Right lung (tissue), 2 donors: ENCODE measurements at regions not wholly inside any gene's neighbourhood (a gene's known extent, or its start where the extent isn't known, plus 50 kb on each side); places are given as distances from the start of the nearest gene placed in this dataset.
"Not testable (repeated sequence)": the region's sequence is repeated elsewhere in the genome, so short reads cannot be mapped to it uniquely, and the experiment has no call there.

Experiments
- DNase-seq, 2 donors: peaks; one replicate each; pipeline ENCODE4 v3.0.0-alpha.2; 2013

DNA sequence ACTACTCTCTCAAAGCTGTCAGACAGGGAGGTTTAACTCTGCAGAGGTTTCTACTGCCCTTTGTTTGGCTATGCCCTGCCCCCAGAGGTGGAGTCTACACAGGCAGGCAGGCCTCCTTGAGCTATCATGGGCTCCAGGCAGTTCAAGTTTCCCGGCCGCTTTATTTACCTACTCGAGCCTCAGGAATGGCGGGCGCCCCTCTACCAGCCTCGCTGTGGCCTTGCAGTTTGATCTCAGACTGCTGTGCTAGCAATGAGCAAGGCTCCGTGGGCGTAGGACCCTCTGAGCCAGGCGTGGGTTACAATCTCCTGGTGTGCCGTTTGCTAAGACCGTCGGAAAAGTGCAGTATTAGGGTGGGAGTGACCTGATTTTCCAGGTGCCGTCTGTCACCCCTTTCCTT, 124.3 kb downstream of the PTCHD1 start:
- DNase-seq = not testable (repeated sequence)

DNA sequence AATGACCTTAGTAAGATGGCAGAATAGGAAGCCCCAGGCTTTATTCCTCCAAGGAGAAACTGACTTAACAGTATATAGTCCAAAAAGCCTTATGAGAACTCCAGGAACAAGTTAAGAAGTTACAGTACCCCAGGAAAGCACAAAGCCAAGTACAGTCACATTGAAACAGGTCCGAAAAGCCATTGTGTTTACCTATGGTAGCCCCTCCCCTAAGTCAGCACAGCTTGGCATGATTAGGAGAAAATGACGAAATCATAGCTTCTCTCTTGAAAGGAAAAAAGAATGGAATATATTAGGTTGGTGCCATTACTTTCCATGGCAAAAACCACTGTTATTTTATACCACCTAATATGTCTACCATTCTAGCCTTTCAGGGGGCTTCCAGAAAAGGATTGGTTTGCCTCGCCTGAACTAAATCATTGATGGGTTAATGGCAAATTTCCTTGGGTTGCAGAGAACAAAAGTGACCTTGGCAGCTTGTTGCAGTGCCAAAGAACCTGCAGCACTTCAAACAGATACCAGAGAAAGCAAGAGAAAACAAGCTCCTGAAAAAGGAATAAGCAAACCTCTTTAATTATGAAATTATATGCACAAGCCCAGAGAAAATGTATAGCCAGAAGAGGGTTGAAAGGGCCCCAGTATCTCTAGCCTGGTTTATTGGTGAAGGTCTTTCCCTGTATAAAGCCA, 130.6 kb downstream of the PTCHD1 start:
- no peak for DNase-seq

DNA sequence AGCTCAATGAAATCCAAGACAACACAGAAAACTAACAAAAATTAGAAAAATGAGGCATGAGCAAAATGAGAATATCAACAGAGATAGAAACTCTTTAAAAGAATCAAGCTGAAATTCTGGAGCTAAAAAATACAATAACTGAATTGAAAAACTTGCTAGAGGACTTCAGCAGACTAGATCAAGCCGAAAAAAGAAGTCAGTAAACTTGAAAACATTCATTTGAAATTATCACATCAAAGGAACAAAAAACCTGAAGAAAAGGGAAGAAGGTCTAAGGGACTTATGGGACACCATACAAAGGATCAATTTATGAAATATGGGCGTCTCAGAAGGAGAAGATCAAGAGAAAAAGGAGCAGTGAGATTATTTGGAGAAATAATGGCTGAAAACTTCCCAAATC, 131.3 kb downstream of the PTCHD1 start:
- no peak for DNase-seq

DNA sequence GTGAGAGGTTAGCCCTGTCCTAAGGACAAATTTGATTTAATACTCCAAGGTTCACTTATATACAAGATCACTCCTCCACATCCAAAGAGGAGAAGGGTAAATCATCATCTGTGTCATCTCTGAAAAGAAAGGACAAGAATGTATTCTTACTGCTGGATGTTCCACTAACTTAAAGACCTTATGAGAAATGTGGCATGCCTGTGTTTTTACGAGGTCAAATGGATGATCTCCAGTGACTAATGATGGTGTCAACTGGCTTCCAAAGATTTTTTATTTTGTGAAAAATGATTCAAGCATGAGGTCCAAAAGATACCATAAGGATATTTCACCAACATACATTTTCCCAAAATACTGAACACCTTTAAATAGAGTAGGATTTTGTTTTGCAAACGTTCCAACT, 143.4 kb downstream of the PTCHD1 start:
- no peak for DNase-seq

DNA sequence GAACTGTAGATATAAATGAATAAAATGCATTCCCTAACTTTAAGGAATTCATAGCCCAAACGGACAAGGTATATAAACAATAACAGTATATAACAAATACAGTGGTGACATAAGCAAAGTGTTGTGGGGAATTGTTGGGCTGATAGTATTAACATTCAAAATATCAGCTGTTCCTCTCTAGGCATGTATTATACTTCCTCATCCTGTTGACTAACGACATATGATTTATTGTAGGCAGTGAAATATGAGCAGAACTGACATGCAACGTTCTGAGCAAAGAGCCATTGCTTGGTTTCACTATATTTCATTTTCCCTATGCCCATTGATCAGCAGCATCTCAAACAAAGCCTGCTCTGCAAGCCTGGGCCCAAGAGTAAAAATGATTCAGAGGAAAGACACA, 143.9 kb downstream of the PTCHD1 start:
- no peak for DNase-seq

DNA sequence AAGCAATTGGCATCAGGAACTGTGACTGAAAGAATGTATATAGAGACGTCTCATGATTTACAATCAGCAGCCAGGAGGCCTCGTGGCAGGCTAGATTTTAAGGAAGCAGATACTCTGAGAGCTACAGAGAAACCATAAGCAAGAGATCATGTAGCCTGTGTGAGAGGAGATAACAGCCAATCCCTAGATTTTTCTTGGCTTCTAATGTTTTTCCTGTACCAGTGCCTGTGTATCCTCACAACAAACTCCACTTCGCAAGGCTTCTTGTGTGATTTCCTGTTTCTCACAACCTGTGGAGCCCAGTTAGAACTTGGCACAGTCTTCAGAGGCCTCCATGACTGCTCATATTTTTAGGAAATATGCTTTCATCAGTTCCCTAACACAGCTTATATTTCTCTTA, 147.9 kb downstream of the PTCHD1 start:
- no peak for DNase-seq

DNA sequence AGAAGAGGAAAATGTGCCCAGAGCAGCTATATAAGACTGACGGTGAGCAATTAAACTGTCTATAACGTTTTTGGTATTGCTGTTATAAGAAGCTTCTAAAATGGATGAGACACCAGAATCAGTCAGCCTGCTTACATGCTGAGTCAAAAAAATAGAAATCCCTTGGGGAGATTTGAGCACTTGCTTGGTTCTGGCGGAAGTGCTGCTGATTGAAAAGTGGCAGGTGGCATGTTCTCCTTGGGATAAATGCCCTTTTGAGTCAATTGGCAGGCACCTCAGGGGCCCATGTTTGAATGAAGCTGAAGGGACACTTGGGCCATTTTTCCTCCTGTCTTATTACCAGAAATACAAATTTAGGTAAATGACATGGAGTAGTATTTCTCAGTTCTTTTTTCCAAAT, 148.7 kb downstream of the PTCHD1 start:
- no peak for DNase-seq

DNA sequence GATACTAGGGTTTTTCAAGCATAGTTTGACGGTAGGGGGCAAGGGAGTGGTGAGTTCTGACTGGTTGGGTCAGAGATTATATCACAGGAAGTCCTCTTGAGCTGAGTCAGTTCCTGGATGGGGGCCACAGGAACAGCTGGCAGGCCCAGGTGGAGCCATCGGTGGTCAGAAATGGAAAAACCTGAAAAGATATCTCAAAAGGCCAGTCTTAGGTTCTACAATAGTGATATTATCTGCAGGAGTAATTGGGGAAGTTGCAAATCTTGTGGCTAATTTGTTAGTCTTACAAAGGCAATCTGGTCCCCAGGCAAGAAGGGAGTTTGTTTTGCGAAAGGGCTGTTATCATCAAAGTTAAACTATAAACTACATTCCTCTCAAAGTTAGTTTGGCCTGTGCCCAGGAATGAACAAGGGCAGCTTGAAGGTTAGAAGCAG, 159.3 kb downstream of the PTCHD1 start:
- DNase-seq = no peak

DNA sequence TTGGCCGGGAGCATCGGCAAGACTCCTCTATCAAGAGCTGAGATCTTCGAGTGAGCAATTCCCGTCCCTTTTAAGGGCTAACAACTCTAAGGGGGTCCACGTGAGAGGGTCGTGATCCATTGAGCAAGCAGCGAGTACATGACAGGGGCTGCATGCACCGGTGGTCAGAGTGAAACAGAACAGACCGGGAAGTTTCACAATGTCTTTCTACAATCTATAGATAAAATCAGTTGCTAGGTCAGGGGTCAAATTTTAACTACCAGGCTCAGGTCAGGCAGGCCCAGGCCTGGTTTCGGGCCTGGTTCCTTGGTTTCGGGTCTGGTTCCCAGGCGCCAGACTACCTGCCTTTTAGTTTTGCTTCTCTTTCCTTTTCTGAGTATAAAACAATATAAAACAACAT, 160.1 kb downstream of the PTCHD1 start:
- DNase-seq = no peak

DNA sequence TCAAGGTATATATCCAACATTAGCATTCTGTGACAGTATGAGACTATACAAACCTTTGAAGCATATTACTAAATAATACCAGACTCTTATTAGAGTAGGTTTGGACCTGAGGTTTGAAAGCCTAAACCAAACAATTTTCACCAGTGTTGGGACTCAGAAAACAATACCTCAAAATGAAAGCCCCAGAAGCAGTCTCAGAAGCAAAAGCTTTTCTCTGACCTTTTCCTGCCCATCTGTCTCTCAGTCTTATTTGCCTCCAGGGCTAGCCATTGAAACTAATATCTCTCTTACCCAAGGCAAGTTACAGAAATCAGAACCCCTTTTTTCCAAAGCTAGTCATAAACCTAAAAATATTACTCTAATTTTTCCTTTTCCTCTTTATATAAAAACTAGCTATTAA, 163.3 kb downstream of the PTCHD1 start:
- no peak for DNase-seq

DNA sequence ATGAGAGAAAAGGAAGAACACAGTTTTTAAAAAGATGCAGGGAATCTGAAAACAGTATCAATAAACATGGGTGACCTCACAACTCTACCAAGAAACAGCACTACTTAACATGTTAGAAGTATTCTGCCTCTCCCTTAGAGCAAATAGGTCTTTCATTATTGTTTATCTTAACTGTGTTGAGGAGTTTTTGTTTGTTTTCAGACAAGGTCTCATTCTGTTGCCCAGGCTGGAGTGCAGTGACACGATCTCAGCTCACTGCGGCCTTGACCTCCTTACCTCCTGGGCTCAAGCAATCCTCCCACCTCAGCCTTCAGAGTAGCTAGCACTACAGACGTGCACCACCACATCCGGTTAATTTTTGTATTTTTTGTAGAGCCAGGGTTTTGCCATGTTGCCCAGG, 165.3 kb upstream of the PRDX4 start:
- DNase-seq = no peak

DNA sequence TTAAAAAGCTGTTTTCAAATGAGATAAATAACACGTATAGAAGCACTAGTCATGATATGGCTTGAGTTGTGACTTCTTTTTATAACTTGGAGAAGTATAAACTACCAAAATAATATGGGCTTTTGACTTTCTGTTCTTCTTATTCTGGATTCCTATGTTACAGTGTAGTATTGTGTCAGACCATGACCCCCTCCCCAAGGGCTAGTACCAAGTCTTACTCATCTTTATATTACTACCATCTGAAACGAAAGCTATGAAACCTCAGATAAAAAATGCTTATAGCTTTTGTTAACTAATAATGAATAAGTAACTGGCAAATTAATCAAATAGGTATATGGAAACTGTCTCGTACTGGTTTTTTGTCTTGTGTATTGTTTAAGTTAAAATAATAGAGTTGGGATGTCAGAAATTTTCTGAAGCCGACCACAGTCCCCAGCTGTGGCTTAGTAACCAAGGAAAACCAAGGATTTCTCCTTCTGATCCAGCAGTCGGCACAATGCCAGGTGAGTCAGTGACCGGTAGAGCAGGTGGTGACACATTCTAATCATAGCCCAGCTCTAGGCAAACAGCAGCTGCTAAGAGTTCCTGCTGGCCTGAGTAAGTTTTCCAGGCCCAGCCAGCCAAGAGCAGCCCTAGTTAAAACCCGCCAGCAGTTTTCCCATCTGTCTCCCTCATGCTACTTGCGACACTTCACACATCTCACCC, 163.3 kb upstream of the PRDX4 start:
- peak; percentile 26 to 36 for DNase-seq

DNA sequence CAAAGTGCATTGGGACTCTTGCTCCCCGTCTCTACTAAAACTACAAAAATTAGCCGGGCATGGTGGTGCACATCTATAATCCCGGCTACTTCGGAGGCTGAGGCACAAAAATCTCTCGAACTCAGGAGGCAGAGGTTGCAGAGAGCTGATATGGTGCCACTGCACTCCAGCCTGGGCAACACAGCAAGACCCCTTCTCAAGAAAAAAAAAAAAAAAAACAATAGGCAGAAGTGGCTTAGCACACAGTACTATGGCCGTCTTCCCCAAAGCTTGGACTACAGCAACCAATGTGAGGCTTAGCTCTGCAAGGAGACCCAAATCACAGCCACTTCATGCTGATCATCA, 162.8 kb upstream of the PRDX4 start:
- DNase-seq = no peak

DNA sequence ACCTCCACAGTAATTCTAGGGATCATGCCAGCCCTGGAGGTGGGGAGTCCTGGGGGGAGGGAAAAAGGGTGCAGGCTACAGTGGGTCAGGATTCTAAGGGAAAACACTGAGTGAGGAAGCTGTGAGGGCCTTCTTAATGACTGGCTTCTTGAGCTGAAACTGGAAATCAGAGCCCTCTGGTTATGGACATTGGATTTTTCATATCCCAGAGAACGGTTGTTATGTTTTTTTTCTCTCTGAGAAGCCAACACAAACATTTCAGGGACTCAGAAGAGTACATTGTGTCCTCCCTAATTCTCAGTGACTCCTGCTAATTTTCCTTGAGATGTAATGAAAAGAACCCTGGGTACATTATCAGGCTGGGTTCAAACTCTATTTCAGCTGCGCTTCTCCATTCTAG, 162.4 kb upstream of the PRDX4 start:
- no peak for DNase-seq

DNA sequence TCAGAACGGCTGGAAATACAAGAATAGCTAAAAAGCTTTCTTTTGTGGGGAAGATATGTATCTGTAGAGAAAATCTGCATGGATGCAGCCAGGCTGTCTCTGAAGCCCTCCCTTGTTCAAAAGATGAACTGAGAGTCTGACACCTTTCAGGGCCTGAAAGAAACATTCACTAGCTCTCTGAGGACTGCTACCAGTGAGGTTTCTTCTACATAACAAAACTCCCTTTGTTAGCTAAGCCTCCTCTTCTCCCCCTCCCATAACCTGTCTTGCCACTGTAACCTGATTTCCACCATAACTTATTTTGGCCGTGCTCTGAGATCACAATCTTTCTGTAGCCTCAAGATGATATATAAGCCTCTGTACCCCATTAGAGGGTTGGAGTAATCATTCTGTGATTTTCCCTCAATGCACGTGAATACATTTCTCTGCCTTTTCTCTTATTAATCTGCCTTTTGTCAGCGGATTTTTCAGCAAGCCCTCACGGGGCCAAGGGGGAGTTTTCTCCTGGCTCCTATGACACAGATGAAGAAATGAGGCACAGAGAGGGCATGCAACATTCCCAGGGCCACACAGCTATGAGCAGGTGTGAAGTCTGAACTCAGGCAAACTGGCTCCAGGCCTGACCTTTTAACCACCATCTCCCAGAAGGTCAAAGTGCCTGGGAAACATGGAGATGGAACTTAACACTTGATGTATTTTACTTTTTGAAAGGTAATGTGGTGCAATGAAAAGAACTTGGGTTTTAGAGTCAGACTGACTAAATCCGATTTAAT, 161.6 kb upstream of the PRDX4 start:
- peak in 1 of 2 donors; percentile 2 for DNase-seq

DNA sequence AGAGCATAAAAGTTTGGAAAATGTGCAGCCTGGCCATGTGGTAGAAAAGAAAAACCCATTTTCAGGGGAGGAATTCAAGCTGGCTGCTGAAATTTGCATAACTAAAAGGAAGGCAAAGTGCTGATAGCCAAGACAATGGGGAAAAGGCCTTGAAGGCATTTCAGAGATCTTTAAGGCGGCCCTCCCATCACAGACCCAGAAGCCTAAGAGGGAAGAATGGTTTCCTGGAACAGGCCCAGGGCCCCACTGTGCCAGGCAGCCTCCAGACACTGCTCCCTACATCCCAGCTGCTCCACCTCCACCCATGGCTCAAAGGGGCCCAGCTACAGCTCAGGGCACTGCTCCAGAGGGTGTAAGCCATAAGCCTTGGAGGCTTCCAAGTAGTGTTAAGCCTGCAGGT, 158.0 kb upstream of the PRDX4 start:
- DNase-seq = no peak

DNA sequence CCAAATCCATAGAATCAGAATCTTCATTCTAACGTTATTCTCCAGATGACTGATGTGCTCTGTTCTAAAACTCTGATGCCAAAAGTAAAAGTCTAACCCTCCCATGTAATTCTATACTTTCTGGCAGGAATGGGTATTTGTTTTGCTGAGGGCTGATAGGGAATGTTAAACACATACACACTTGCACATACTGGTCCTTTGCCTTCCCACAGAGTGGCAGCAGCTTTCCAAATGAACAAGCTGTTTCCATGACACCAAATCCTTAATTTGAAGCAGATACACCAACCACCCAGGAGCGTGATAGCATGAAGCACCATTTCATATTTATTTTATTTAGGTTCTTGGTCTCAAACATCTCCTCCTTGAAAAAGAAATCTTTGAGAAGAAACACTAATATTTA, 155.5 kb upstream of the PRDX4 start:
- DNase-seq = no peak

DNA sequence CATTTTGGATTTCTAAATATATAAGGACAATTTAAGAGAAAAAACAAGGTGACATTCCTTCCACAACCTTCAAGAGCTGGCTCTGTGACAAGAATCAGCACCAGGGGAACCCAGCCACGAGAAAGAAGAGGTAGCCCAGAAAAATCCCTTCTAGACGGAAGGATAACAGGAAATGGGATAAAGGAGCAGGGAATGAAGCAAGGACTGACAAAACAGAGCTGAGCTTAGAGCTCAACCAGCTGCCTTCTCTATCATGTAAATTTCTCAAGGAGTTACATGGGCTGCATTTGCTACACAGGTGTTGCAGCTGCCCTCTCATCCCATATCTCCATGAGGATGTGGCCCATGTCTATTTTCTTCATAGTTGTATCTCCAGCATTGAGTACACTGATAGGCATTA, 154.2 kb upstream of the PRDX4 start:
- DNase-seq = no peak

DNA sequence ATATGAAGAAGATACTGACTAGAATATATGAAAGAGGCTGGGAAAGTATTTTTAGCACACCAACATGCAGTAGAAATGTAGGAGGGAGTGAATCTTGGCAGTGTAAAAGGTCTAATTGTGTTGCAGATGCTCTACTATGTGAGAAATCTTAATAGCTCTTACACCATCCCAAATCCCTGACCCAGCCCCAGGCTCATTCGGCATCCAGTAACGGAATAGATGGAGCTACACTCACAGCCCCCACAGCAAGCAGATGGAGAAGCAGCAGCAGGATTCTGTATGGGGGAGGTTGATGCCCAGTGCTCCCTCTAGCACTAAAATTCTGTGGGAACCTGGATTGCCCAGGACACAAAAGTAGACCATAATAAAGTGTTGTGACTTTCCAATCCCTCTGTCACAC, 153.2 kb upstream of the PRDX4 start:
- no peak for DNase-seq

DNA sequence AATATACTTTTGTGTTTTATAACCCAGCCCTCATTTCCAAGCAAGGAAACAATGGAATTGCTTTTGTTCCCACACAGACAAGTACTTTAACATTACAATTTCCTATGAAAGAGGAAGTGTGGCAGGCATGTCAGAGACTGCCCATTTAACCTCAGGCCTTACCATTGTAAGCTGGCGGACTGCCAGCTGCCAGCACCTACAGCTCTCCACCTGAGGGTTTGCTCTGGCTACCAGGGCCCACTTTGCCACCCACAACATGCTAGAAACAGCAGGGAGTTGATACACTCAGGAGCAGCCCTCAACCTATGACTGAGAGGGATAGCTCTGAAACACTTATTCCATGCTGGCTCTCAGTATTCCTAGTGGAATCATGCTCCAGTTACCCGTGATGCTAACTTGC, 152.3 kb upstream of the PRDX4 start:
- peak in 1 of 2 donors; percentile 3 for DNase-seq

DNA sequence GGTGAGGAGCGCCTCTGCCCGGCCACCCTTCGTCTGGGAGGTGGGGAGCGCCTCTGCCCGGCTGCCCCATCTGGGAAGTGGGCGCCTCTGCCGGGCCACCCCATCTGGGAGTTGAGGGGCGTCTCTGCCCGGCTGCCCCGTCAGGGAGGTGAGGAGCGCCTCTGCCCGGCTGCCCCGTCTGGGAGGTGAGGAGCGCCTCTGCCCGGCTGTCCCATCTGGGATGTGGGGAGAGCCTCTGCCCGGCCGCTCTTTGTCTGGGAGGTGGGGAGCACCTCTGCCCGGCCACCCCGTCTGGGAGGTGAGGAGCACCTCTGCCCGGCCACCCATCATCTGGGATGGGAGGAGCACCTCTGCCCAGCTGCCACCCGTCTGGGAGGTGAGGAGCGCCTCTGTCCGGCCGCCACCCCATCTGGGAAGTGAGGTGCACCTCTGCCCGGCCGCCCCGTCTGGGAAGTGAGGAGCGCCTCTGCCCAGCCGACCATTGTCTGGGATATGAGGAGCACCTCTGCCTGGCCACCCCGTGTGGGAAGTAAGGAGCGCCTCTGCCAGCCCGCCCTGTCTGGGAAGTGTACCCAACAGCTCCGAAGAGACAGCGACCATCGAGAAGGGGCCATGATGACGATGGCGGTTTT, 144.2 kb upstream of the PRDX4 start:
- not testable (repeated sequence) for DNase-seq

DNA sequence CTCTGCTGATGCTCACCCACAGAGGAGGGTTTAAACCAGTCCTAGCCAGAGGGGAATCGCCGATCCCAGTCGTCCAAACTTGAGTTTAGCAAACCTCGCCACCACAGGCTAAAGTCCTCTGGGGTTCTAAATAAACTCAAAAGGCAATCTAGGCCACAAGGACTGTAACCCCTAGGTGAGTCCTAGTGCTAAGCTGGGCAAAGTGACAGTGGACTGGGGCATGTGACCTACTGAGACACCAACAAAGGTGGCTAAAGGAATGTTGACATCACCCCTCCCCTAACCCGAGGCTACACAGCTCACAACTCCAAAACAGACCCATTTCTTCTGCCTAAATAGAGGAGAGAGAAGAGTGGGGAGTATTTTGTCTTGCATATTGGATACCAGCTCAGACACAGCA, 142.8 kb upstream of the PRDX4 start:
- no peak for DNase-seq

DNA sequence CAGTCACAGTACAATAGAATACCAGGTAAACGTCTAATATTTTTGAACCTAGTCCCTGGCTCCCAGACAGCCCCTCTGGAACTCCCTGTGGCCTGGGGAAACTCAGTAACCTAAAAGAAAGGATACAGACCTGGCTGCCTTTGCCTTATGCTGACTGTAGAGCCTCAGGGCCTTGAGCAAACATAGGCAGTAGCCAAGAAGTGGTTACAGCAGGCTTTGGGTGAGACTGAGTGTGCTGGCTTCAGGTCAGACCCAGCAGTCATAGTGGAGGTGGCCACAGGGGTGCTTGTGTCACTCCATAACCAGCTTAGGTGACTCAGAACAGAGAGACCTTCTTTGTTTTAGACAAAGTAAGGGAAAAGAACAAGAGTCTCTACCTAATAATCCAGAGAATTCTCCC, 141.8 kb upstream of the PRDX4 start:
- DNase-seq = no peak
